HepG2 (cell line): ENCODE measurements at regions not wholly inside any gene's neighbourhood (a gene's known extent, or its start where the extent isn't known, plus 50 kb on each side); places are given as distances from the start of the nearest gene placed in this dataset.

Experiments
- ATAC-seq: fragments of 200-7000 bp; cut with Tn5 transposase; 3 replicates; pipeline ENCODE4 v1.9.1; 2020; ENCODE audit warnings: mild to moderate bottlenecking, moderate library complexity
- BruUV-seq: library from RNA; stranded (reverse); fragments of 400-500 nt; replicated peaks from 2 replicates; lab custom pipeline; 2021; lab: Mats Ljungman, UMichigan
- CTCF ChIA-PET: fragments of 300-600 bp; formaldehyde crosslinking; extraction: SDS; loops from one replicate; lab custom pipeline; 2021; ENCODE audit warnings: low total read pairs, inconsistent platforms, low intra/inter-chr PET ratio; lab: Yijun Ruan, JAX
- POLR2A ChIA-PET: fragments of 350-600 bp; sonication (Branson Sonifier 250); formaldehyde crosslinking; loops from one replicate; lab custom pipeline; 2020; ENCODE audit warnings: antibody characterized with exemption, inconsistent platforms; lab: Yijun Ruan, JAX
- DNase-seq: peaks from one replicate; pipeline ENCODE4 v3.0.0-alpha.2; 2015; ENCODE audit warnings: low spot score
- FAIRE-seq: peaks from 3 replicates; lab custom pipeline; 2011; peaks lifted over from hg19 to GRCh38; lab: Jason Lieb, UNC
- H2AFZ ChIP-seq: one replicate; pipeline ENCODE4 v1.6.1; 2011; ENCODE audit warnings: low read length, inconsistent platforms
- H3K27ac ChIP-seq: fragments of 300-600 bp; 3 replicates; pipeline ENCODE4 v1.8.0; 2011; ENCODE audit warnings: mixed run types, mild to moderate bottlenecking, mixed read lengths, low read length, inconsistent platforms; ENCODE audit not compliant: insufficient read depth; ENCODE audit errors: extremely low read length
- H3K27me3 ChIP-seq, 2 experiments: fragments of 200-600 bp in 1 of 2; 2 replicates in 1 of 2; 3 replicates in 1 of 2; pipeline versions ENCODE4 v1.6.0 to v1.8.0; 2011; ENCODE audit warnings: low read length in 2 of 2, mild to moderate bottlenecking in 2 of 2, moderate library complexity in 2 of 2, inconsistent platforms in 1 of 2; ENCODE audit not compliant: insufficient read depth in 2 of 2, control insufficient read depth in 1 of 2
- H3K36me3 ChIP-seq, 2 experiments: fragments of 200-600 bp in 1 of 2; replicated peaks in 1 of 2; 2 replicates in 1 of 2; 3 replicates in 1 of 2; pipeline versions ENCODE4 v1.5.1 to v1.8.0; 2011; ENCODE audit warnings: low read length in 2 of 2, inconsistent platforms in 1 of 2; ENCODE audit not compliant: insufficient read depth in 2 of 2, control insufficient read depth in 1 of 2
- H3K4me1 ChIP-seq: 2 replicates; pipeline ENCODE4 v1.5.1; 2012; ENCODE audit warnings: low read length, inconsistent platforms; ENCODE audit not compliant: insufficient read depth
- H3K4me2 ChIP-seq: 2 replicates; pipeline ENCODE4 v1.6.0; 2011; ENCODE audit warnings: low read depth, low read length, inconsistent platforms
- H3K4me3 ChIP-seq, 3 experiments: fragments of 200-600 bp in 1 of 3; sonication (generic), shearing (Covaris generic) in 1 of 3; replicated peaks in 1 of 3; 2 replicates each; pipeline ENCODE4 v1.5.1; 2011 to 2016; ENCODE audit warnings: low read length in 3 of 3, inconsistent platforms in 2 of 3, low read depth in 2 of 3, mild to moderate bottlenecking in 2 of 3, control low read depth in 1 of 3, mixed read lengths in 1 of 3; ENCODE audit not compliant: insufficient read depth in 1 of 3
- H3K79me2 ChIP-seq: one replicate; pipeline ENCODE4 v1.6.1; 2011; ENCODE audit warnings: low read length, inconsistent platforms; ENCODE audit not compliant: insufficient read depth
- H3K9ac ChIP-seq: 2 replicates; pipeline ENCODE4 v1.6.0; 2011; ENCODE audit warnings: mild to moderate bottlenecking, low read depth, low read length, inconsistent platforms; ENCODE audit not compliant: insufficient read depth
- H3K9me3 ChIP-seq: 2 replicates; pipeline ENCODE4 v1.5.1; 2012; ENCODE audit warnings: mild to moderate bottlenecking, low read length
- H4K20me1 ChIP-seq: 2 replicates; pipeline ENCODE4 v1.6.0; 2011; ENCODE audit warnings: inconsistent platforms, mild to moderate bottlenecking, low read length, moderate library complexity; ENCODE audit not compliant: insufficient read depth
- BRD4 ChIP-seq: sonication (generic); formaldehyde crosslinking; IDR thresholded peaks from 2 replicates; pipeline ENCODE4 v1.4.0; 2020; ENCODE audit warnings: missing genetic modification reagents
- EHMT2 ChIP-seq: fragments of 200-600 bp; sonication (generic); IDR thresholded peaks from 2 replicates; pipeline ENCODE4 v1.7.0; 2017; ENCODE audit warnings: antibody characterized with exemption, low read depth, low read length, borderline replicate concordance
- KDM6A ChIP-seq: IDR thresholded peaks from 2 replicates; pipeline ENCODE4 v1.6.1; 2016; ENCODE audit warnings: low read depth
- RFX3 ChIP-seq: IDR thresholded peaks from 2 replicates; pipeline ENCODE4 v1.6.1; 2016; ENCODE audit warnings: missing biosample characterization, missing genetic modification reagents
- SALL1 ChIP-seq: sonication (generic); formaldehyde crosslinking; IDR thresholded peaks from 2 replicates; pipeline ENCODE4 v1.8.0; 2022; ENCODE audit warnings: mild to moderate bottlenecking, missing genetic modification reagents
- SNAPC2 ChIP-seq: sonication (generic); formaldehyde crosslinking; IDR thresholded peaks from 2 replicates; pipeline ENCODE4 v1.8.1; 2022; ENCODE audit warnings: mild to moderate bottlenecking, missing genetic modification reagents
- WIZ ChIP-seq: sonication (generic); formaldehyde crosslinking; IDR thresholded peaks from 2 replicates; pipeline ENCODE4 v1.5.1; 2020; ENCODE audit warnings: mild to moderate bottlenecking, missing genetic modification reagents
- ZNF547 ChIP-seq: sonication (generic); formaldehyde crosslinking; IDR thresholded peaks from 2 replicates; pipeline ENCODE4 v1.5.1; 2020; ENCODE audit warnings: mild to moderate bottlenecking, missing genetic modification reagents
- ZNF773 ChIP-seq: sonication (generic); formaldehyde crosslinking; IDR thresholded peaks from 2 replicates; pipeline ENCODE4 v1.4.0; 2020; ENCODE audit warnings: missing genetic modification reagents, borderline replicate concordance
- WGBS: methylation state at CpG from one replicate; pipeline ENCODE4 v1.1.6; 2017; ENCODE audit warnings: low lambda C conversion rate; 5-methylcytosine and 5-hydroxymethylcytosine counted together
- in situ Hi-C: cut with HindIII; loops from 2 replicates; pipeline ENCODE4 v1.10.0; 2017; ENCODE audit warnings: low pct_unique_long_range_greater_than_20kb; ENCODE audit not compliant: extremely low pct_ligation_motif_present
- intact Hi-C: fragments of 100-400 bp; cut with micrococcal nuclease; formaldehyde crosslinking; loops from one replicate; pipeline ENCODE4 v1.10.0; 2022; ENCODE audit not compliant: unreplicated experiment
- TF ChIP-seq, protein P1 (sequence below): sonication (generic); formaldehyde crosslinking; IDR thresholded peaks from 2 replicates; pipeline ENCODE4 v1.8.0; 2022; ENCODE audit warnings: missing genetic modification reagents, low read depth, mild to moderate bottlenecking, borderline replicate concordance
- TF ChIP-seq, protein P2 (sequence below): sonication (generic); formaldehyde crosslinking; IDR thresholded peaks from 2 replicates; pipeline ENCODE4 v1.5.0; 2020; ENCODE audit warnings: mild to moderate bottlenecking, missing genetic modification reagents, borderline replicate concordance

DNA sequence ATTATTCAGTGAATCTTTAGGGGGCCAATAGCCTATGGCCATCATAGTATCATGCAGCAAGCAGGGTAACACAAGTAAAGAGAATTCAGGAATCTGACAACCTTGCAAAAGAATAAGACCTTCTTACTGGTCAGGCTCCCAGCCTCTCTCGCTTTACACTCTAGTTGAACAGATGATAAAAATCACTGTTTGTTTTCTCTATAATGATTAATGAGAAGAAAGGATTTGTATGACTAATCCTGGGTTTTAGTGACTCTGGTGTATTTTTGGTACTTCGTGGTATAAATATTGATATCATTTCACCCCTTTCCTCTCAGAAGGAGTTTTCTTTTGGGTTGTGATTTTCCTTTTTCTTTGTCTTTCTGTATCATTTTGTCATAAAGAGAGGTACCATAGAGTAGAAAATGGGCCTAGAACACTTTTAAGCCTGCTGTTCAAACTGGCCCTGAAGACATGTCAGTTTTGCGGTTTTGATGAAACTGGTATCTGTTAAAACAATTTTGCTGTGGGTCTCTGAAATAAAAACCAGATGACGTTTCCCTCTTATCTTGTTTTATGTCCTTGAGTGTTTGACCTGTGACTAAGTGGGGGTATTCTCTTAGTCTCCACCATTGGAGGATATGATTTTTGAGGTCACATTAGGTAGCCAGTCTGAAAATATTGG lies 294.9 kb upstream of the TBX22 start (continued):
- no peak for TF ChIP-seq SALL1 (CRISPR knock-in tag)

DNA sequence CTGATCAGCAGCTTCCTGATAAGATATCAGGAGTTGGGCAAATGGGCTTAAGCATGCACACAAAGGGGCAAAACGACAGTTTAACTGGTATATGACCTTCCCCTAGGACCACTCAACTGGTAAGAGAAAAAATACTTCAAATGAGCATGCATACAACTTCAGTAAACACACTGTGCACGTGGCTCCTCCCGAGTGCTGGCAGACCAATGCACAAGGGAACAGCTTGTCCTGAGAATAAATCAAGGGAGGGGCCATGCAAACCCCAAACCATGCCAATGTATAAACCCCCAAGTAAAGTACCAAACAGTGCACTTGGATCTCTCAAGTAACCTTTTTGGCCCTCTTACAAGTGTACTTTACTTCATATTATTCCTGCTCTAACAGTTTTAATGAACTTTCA lies 293.3 kb upstream of the TBX22 start:
- no peak overlapping the region for H2AFZ ChIP-seq
- no peak overlapping the region for H3K9ac ChIP-seq
- ChIA-PET POLR2A (no interaction called here), CTCF (no interaction called here)
- TF ChIP-seq ZNF547 (CRISPR knock-in tag), result no peak
- no peak for TF ChIP-seq EHMT2
- TF ChIP-seq, protein P1, sequence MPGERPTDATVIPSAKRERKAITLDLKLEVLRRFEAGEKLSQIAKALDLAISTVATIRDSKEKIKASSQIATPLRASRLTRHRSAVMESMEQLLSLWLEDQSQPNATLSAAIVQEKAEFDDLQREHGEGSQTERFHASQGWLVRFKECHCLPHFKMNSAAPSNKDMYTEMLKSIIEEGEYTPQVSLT (CRISPR knock-in tag), result no peak
- TF ChIP-seq SNAPC2 (CRISPR knock-in tag), result no peak
- TF ChIP-seq ZNF773 (CRISPR knock-in tag), result no peak
- no peak for TF ChIP-seq BRD4 (CRISPR knock-in tag)
- TF ChIP-seq WIZ, result no peak
- TF ChIP-seq, protein P2, sequence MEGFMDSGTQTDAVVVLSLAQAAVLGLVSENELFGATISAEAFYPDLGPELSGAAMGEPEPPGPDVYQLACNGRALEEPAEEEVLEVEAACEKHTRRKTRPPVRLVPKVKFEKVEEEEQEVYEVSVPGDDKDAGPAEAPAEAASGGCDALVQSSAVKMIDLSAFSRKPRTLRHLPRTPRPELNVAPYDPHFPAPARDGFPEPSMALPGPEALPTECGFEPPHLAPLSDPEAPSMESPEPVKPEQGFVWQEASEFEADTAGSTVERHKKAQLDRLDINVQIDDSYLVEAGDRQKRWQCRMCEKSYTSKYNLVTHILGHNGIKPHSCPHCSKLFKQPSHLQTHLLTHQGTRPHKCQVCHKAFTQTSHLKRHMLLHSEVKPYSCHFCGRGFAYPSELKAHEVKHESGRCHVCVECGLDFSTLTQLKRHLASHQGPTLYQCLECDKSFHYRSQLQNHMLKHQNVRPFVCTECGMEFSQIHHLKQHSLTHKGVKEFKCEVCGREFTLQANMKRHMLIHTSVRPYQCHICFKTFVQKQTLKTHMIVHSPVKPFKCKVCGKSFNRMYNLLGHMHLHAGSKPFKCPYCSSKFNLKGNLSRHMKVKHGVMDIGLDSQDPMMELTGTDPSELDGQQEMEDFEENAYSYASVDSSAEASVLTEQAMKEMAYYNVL, result no peak
- no peak for TF ChIP-seq RFX3
- no peak for TF ChIP-seq KDM6A (CRISPR knock-in tag)
- DNase-seq (no peak), FAIRE-seq (no peak), ATAC-seq (no peak)
- H4K20me1 ChIP-seq, result no peaks in the 10 kb centered on the region
- no peaks in the 10 kb centered on the region for H3K4me1 ChIP-seq
- in situ Hi-C loops (no loop called here), intact Hi-C loops (no loop called here)
- BruUV-seq, result no TSS peak
- no peak overlapping the region for H3K4me3 ChIP-seq
- no peak overlapping the region for H3K27ac ChIP-seq
- H3K9me3 ChIP-seq, result peaks cover 34% of the 10 kb centered on the region; the same call in 1 of the 2 replicates
- H3K79me2 ChIP-seq, result no peaks in the 10 kb centered on the region
- H3K36me3 ChIP-seq, result no peaks in the 10 kb centered on the region
- H3K27me3 ChIP-seq, result no peaks in the 10 kb centered on the region
- no peak overlapping the region for H3K4me2 ChIP-seq
- 14% methylated on average over 1 of the region's 3 CpGs for WGBS
